Stimulated activated CD8-positive, alpha-beta memory T cell treated with anti-CD3 and anti-CD28 coated beads, Interleukin-12 subunit alpha, Interleukin-12 subunit beta, amount 100 ng/mL, for 1 hour (primary cell): ENCODE measurements at regions not wholly inside any gene's neighbourhood (a gene's known extent, or its start where the extent isn't known, plus 50 kb on each side); places are given as distances from the start of the nearest gene placed in this dataset.

Experiments used
- DNase-seq: peaks from one replicate; pipeline ENCODE4 v3.0.0-alpha.2; 2020; ENCODE audit warnings: low read depth

- DNase-seq = no peak
Measured at GRCh38 chr5:38207343-38207742, 51.0 kb upstream of the EGFLAM start.

- DNase-seq = no peak
Measured at GRCh38 chr5:38202741-38203140, 55.6 kb upstream of the EGFLAM start.

- no peak for DNase-seq
Measured at GRCh38 chr5:38200872-38201557, 57.3 kb upstream of the EGFLAM start.

GRCh38 chr5:38197118-38197517 is 61.2 kb upstream of the EGFLAM start:
- DNase-seq = no peak

- peak; percentile 21 for DNase-seq
Measured at GRCh38 chr5:38193015-38193581, 65.3 kb upstream of the EGFLAM start.

GRCh38 chr5:38191693-38192092 is 66.7 kb upstream of the EGFLAM start:
- DNase-seq = no peak

GRCh38 chr5:38190111-38190510 is 68.2 kb upstream of the EGFLAM start:
- DNase-seq = no peak

- no peak for DNase-seq
Measured at GRCh38 chr5:38189081-38189504, 69.3 kb upstream of the EGFLAM start.

GRCh38 chr5:38188591-38188990 is 69.8 kb upstream of the EGFLAM start:
- no peak for DNase-seq

GRCh38 chr5:38187532-38187931 is 70.8 kb upstream of the EGFLAM start:
- no peak for DNase-seq

- no peak for DNase-seq
Measured at GRCh38 chr5:38184627-38185026, 73.7 kb upstream of the EGFLAM start.

- DNase-seq = no peak
Measured at GRCh38 chr5:38182991-38183390, 75.4 kb upstream of the EGFLAM start.

- no peak for DNase-seq
Measured at GRCh38 chr5:38168029-38168428, 90.3 kb upstream of the EGFLAM start.

- DNase-seq = no peak
Measured at GRCh38 chr5:38167562-38167996, 90.8 kb upstream of the EGFLAM start.

GRCh38 chr5:38166832-38167231 is 91.5 kb upstream of the EGFLAM start:
- DNase-seq = no peak

GRCh38 chr5:38165435-38165834 is 92.9 kb upstream of the EGFLAM start:
- no peak for DNase-seq

GRCh38 chr5:38164776-38165399 is 93.5 kb upstream of the EGFLAM start:
- no peak for DNase-seq

- no peak for DNase-seq
Measured at GRCh38 chr5:38163636-38164237, 94.6 kb upstream of the EGFLAM start.

- no peak for DNase-seq
Measured at GRCh38 chr5:38162625-38163024, 95.7 kb upstream of the EGFLAM start.

GRCh38 chr5:38157024-38157423 is 101.3 kb upstream of the EGFLAM start:
- no peak for DNase-seq

GRCh38 chr5:38154615-38155204 is 103.6 kb upstream of the EGFLAM start:
- no peak for DNase-seq

GRCh38 chr5:38151878-38152277 is 106.5 kb upstream of the EGFLAM start:
- DNase-seq = no peak

GRCh38 chr5:38149815-38150195 is 108.6 kb upstream of the EGFLAM start:
- DNase-seq = no peak
